Amniotic stem cell (primary cell): ENCODE measurements at regions not wholly inside any gene's neighbourhood (a gene's known extent, or its start where the extent isn't known, plus 50 kb on each side); places are given as distances from the start of the nearest gene placed in this dataset.
"Not testable (repeated sequence)": the region's sequence is repeated elsewhere in the genome, so short reads cannot be mapped to it uniquely, and the experiment has no call there.

ENCODE experiments used
- DNase-seq: peaks from one replicate; lab custom pipeline; 2025; lab: John Stamatoyannopoulos, UW

DNA sequence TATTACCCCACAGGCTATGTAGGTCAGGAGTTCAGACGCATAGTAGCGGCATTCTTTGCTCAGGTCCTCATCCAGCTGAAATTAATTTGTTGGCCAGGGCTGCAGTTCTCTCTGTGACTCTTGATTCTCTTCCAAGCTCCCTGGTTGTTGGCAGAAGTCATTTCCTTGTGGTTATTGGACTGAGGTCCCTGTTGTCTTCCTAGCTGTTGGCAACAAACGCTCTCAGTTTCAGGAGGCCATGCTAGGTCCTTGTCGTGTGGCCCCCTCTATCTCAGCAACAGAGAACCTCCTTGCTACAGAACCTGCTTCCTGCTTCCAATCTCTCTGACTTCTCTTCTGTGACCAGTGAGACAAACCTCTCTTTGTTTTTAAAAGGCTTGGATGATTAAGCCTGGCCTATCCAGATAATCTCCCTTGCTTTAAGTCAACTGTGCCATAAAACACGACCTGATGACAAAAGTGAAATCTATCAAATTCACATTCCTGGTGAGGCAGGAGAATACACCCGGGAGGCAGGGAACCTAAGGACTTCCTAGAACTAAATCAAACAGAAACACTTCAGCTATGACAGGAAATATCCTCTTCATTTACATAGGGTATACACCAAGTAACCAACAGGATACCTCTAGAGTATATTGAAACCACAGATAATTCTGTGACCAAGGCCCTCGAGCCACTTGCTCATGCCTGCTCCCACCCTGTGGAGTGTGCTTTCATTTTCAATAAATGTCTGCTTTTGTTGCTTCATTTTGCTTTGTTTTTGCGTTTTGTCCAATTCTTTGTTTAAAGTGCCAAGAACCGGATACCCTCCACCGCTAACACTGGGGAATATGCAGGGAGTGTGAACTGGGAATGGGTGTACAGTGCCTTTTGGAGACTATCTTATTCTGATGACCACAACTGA, 196.0 kb downstream of the BTBD3 start:
- DNase-seq = no peak

DNA sequence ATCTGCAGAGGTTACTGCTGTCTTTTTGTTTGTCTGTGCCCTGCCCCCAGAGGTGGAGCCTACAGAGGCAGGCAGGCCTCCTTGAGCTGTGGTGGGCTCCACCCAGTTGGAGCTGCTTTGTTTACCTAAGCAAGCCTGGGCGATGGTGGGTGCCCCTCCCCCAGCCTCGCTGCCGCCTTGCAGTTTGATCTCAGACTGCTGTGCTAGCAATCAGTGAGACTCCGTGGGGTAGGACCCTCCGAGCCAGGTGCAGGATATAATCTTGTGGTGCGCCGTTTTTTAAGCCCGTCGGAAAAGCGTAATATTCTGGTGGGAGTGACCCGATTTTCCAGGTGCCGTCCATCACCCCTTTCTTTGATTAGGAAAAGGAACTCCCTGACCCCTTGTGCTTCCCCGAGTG, 211.4 kb downstream of the BTBD3 start:
- DNase-seq = not testable (repeated sequence)

DNA sequence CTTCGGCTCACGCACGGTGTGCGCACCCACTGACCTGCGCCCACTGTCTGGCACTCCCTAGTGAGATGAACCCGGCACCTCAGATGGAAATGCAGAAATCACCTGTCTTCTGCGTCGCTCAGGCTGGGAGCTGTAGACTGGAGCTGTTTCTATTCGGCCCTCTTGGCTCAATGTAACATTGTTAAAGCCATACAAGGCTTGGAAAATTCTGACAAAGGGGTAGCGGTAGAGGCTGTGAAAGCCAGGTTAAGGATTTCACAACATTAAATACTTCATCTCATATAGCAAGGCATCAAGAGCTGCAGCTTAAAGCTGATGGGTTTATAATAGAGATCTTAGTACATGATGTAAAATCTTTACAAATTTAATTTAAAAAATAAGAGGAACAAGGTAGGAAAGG, 211.8 kb downstream of the BTBD3 start:
- not testable (repeated sequence) for DNase-seq

DNA sequence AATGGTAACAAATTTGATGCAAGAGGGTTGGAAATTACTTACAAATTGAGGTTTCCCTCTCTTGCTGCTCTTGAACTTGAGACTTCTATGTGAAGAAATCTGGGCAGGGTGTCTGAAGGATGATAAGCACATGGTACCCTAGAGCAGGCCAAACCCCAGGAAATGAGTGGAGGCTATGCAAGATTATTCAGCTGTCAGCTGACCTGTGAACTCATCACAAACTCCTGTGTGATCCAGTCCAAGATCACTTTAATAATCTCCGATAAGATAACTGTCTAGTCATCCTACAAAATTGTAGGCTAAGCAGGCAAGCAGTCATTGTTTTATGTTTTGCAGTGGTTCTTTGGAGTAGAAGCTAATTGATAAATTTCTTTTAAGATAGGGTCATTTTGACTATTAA, 213.1 kb downstream of the BTBD3 start:
- DNase-seq = no peak

DNA sequence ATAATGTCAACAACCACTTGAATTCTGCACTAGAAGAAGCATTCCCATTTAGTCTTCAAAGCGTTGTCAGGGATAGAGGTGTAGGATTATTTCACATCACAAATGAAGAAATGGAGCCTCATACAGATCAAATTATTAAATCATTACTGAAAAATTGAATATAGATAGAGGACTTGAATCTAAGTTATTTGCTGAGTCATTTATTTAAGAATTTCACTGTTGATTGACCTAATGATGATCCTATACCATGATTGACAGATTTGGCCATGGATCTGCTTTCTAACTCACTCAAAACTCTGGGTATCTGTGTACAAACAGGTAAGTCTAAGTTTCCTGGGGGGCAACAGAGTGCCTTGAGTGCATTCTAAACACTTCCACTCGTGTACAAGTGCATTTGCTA, 215.9 kb downstream of the BTBD3 start:
- DNase-seq = no peak

DNA sequence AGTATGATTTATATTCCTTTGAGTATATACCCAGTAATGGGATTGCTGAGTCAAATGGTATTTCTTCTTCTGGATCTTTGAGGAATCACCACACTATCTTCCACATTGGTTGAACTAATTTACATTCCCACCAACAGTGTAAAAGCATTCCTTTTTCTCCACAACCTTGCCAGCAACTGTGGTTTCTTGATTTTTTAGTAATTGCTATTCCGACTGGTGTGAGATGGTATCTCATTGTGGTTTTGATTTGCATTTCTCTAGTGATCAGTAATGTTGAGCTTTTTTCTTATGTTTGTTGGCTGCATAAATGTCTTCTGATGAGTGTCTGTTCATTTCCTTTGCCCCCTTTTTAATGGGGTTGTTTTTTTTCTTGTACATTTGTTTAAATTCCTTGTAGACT, 228.3 kb downstream of the BTBD3 start:
- not testable (repeated sequence) for DNase-seq

DNA sequence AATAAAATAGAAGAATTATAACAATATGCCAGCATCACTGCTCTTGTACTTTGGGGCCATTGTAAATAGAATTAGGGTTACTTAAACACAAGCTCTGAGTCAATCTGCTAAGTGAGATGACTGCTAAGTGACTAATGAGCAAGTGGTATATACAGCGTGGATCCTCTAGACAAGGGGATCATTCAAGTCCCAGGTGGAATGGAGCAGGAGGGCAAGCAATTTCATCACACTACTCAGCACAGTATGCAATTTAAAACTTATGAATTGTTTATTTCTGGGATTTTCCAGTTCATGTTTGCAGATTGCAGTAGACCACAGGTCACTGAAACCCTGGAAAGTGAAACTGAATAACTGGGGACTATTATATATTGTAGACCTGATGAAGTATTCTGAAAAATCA, 235.3 kb downstream of the BTBD3 start:
- DNase-seq = no peak

DNA sequence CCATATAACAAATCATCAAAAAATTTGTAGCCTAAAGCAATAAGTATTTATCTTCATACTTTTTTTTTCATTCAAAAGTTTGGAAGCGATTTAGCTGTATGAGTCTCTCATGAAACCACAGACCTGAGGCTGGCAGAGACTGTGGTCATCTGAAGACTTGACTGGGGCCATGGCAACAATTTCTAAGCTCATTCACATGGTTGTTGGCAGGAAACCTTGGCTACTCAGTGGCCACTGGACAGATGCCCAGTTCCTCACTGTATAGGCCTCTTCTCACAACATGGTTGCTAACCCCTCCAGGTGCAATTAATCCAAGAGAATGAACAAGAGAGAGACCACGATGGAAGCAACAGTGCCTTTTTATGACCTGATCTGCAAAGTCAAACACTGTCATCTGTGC, 235.9 kb downstream of the BTBD3 start:
- DNase-seq = no peak

DNA sequence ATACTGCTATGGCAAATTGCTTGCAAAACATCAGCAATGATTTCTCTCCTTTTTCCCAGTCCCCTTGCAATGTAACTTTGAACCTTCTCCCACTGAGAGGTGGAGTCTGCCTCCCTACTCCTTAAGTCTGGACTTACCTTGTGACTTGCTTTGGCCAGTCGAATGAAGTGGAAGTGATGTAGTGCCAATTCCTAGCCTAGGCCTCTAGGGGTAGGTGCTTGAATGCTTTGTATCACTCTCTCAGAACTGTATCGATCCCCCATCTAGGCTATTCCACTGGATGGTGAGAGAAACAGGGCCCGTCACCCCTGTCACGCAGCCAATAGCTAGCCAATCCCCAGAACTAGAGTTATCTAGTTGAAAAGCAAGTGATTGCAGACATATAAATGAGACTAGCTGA, 238.6 kb downstream of the BTBD3 start:
- no peak for DNase-seq

DNA sequence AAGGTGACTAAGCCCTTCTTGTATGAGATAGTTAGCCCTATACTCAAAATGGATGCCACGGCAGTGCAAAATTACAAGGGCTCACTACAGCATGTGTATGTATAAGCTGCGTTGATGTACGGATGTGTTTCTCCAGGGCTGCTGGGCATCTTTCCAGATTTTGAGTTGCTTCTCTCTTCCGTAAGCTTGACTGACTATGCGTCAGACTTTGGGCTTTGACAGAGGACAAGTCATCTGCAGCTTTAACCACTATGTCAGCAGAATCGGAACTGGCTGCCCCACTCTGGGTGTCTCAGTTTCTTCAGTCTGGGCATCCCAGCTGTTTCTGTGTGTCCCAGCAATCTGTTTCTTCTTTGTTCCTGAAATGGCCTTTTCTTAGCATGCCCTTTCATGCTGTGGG, 241.6 kb downstream of the BTBD3 start:
- no peak for DNase-seq

DNA sequence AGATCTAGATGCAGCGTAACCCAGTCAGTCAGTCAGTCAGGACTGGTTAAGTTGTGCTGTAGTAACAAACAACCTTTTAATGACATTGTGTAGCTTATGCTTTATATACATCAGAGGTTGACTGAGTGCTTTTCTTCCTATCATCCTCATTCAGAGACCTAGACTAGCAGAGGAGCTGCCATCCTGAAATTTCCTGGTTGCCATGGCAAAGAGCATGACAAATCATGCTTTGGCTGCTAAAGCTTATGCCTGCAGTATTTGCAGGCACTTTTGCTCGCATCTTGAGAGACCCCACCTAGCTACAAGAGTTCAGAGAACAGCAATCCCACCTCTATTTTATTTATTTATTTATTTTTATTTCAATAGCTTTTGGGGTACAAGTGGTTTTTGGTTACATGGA, 244.0 kb downstream of the BTBD3 start:
- DNase-seq = no peak

DNA sequence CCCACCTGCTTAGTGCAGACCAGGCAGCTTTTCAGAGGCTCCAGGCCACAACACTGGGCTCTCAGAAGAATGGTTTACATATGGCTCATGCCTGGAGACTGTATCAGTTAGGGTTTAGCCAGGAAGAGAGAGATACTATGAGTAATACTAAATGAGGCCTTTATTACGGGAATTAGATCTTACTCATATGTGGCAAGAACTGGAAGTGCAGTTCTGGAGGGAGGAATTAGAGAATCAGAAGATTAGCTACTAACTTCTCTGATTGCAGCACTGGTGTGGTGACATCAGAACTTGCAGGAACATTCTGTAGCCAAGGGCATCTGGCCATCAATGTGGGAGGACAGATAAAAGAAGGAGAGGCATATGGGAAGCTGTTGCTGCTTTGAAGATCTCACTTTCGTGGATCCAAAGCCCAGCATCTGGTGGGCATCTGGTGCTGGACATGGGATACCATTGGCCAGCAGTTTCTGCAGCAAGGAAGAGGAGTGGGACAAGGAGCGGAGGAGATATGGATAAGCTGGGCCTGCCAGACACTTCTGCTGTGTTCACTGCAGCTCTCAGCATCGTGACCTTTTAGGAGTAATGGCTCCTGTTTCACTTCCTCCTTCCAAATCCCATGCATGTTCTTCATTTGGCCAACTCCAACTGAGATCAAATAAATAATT, 248.5 kb downstream of the BTBD3 start:
- peak; percentile 26 for DNase-seq

DNA sequence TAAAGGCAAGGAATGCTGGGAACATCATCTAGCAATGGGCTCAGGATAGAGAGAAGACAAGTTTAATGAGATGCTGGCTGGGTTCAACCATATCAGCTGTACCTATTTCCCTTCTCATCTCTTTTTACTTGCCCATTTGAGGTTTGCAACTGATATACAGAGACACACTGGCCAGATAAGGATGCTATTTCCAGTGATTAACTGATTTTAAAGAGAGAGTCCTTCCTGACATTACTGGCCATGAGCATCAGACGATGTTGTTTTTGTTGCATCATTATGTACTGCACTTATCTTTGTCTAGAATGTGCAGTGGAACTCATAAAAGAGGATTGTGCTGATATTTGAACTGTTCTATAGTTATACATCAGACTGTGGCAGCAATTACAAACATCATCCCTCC, 252.7 kb downstream of the BTBD3 start:
- no peak for DNase-seq

DNA sequence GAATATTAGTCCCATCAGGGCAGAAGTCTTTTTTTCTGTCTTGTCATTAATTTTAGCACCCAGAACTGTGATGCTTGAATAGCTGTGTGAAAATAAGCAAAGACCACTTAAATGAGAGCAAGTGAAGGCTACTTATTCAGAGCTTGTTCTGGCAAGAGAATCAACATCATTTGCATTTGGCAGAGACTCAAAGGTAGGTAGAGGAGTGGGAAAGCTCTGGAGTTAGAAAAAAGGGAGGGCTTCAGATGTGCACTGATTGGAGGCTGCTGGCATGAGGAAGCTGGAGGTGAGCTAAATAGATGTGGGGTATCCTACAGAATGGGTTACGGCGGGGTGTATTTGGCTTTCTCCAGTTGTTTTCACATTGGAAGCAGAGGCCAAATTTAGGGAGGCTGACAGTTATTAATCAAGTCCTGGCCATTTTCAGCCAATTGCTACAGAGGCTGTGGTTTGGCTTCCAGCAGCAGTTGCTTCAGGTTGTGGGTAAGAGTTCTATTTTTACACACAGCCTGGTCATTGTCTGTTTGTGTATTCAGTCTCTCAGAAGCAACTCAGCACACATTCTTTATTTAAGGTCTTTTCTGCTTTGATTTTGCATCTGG, 254.3 kb downstream of the BTBD3 start:
- no peak for DNase-seq

DNA sequence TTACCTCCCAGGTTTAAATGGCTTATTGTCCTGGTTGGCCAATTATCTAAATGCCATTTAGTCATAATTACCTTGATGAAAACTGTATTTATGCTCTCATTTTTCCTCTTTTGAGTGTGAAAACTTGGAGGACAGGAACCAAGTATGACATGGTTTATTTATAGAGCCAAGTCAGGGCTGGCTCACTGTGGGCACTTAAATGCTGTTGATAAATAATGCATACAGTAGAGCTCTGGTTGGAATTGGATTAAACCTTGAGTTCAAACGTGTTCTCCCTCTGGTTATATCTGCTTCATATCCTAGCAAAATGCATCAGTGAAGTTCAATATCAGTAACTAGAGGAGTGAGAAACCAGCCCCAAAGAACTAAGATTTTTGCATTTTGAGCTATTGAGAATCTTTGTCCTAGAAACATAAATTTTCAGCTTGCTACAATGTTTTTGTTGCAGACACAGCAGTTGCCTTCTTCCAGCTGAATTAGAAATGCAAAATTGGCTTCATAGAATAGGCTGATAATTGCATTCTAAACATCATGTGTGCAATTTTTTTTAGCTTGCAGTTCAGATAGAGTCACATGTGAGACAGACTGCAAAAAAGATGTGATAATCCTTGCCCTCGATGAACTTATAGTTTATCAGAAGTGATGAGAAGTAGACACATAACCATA, 255.8 kb downstream of the BTBD3 start:
- no peak for DNase-seq

DNA sequence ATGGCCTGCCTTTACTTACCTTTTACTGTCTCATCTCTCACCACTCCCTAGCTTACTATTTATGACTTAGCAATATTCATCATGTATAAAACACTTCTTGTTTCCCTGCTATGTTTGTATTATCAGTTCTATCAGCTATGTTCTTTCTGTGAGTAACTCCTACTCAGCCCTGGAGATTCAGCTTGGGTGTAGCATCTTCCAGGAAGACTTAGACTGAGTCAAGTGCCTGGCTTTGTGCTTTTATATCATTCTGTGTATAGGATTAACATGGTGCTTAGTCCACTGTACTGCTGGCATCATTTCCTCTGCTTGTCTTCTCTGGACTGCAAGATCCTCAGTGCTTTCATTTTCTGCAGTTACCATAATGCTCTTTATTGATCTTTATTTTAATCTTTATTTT, 257.8 kb downstream of the BTBD3 start:
- no peak for DNase-seq

DNA sequence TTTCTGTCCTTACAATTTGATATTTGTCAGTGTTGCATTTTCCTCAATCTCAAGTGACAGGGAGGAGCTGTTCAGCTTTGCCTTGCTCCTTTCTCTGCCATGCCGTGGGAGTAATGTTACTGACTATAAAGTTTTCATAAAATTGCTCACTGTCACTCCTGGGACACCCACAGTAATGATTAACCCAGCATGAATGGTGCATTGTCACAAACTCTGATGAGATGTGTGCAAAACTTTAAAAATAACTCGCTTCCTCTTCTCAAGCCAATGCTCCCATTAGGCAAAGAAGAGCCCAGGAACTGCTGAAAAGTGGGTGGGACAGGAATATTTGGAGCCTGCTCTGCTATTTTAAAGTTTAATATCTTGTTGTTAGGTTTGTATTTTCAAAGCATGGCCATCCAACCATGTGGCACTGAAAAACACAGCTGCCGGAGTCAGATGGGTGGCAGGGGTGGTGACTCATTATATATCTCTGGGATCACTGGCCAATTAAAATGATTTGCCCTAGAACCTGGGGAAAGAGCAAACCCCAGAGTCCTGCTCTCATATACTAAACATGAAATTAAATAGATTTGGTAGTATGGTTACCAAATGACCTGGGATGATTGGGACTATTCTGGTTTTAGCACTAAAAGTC, 260.1 kb downstream of the BTBD3 start:
- DNase-seq = no peak

DNA sequence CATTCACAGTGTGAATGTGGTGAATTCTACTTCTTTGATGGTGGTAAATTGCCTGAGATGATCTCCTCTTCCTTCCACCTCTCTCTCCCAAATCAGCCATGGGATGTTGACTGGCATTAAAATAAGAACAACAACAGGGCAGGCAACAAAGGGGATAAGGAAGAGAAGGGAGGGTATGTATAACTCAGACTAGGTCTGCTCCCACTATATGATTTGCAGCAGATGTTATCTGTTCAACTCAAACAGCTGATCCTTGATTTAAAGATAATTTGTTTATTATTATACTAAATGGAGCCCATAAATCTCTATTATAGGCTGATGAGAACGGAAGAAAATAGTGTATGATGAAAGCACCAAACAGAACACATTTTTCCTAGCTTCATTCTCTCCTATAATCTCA, 262.0 kb downstream of the BTBD3 start:
- no peak for DNase-seq

DNA sequence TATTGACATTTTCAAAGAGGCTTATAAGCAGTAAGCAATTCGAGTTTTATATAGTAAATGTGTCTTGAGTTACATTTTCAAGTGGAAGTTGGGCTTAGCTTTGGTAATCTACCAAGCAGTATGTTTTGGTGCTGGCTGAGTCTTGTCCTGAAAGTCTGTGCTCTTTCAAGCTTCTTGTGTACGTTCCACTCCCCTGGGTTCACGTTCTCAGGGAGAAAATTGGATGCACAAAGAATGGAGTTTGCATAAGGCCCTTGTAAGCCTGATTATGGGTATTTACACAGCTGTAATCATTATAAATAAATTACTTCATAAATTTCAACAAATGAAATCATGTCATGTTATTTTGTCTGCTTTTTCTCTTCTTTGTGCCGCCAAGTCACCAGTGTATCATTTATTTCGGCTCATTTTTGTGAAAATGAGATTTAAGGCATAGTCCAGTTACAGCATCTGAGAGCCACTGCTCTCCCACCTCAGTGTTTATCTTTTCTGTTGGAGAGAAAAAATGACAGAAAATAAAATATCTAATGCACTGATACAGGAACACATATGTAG, 262.5 kb downstream of the BTBD3 start:
- no peak for DNase-seq

DNA sequence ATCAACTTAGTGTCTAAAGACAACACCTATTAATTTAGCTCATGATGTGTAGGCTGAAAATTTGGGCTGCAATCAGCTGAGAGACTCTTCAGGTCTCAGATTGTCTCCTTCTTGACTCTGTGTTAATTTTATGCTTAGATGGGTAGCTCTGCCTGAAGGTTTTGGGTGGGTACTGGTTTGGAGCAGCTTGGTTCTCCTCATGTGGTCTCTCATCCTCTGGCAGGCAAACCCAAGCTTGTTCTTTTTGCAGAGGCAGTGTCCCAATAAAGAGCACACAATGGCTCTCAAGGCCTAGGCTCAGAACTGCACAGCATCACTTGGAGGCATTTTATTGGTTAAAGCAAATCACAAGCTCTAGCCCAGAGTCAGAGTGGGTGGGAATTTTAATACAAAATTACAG, 280.6 kb downstream of the BTBD3 start:
- DNase-seq = no peak

DNA sequence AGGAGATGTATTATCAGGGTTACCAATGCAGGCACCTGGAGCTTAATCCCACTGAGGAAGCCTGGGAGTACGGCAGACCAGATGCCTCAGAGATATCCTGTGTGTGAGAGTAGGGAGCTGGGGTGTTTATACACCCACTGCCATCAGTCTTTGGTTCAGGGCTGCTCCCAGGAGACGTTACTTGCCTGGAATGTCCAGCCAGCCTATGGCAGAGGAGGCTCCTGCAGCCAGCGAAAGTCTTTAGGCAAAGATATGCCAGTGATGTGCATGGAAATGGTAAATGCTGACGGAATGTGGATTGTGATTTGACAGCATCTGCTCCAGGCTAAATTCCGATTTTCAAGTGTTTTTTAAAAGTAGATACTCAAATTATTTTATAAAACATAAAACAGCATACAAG, 282.0 kb downstream of the BTBD3 start:
- no peak for DNase-seq
